ENCODE measurements at regions not wholly inside any gene's neighbourhood (a gene's known extent, or its start where the extent isn't known, plus 50 kb on each side); places are given as distances from the start of the nearest gene placed in this dataset.

- TF ChIP-seq RXRA (IDR thresholded peaks at IDR 0.05) (no peak), GABPA (IDR thresholded peaks at IDR 0.05 in 1 of 2, conservative IDR thresholded peaks at IDR 0.05 in 1 of 2) (no peak), FOXA1 (IDR thresholded peaks at IDR 0.05) (no peak)
Measured at GRCh38 chr20:52675375-52675774, 296.8 kb upstream of the TSHZ2 start (continued).

- no peaks in the 10 kb centered on the region for H3K27me3 ChIP-seq (ENCODE audit: control insufficient read depth in 4 of 4, insufficient read depth in 4 of 4, low read length in 3 of 4)
- no peaks in the 10 kb centered on the region for H3K4me1 ChIP-seq (ENCODE audit: control insufficient read depth in 4 of 4, insufficient read depth in 4 of 4, low read length in 3 of 4)
- 87% methylated on average over 3 of the region's 3 CpGs for WGBS
- H3K27ac ChIP-seq (ENCODE audit: low read depth in 1 of 2, low read length in 2 of 2) = no peak overlapping the region
- H3K36me3 ChIP-seq (ENCODE audit: control insufficient read depth in 4 of 4, insufficient read depth in 3 of 4, low read depth in 1 of 4, low read length in 3 of 4) = no peaks in the 10 kb centered on the region
- DNase-seq (ENCODE audit: low spot score) = no peak
- no peak for TF ChIP-seq RXRA (IDR thresholded peaks at IDR 0.05)
- TF ChIP-seq ZBTB33 (IDR thresholded peaks at IDR 0.05) = no peak
- peaks cover 0 to 2% (median 0%) of the 10 kb centered on the region in 4 donors for H3K9me3 ChIP-seq (ENCODE audit: control insufficient read depth in 4 of 4, low read length in 3 of 4)
- H3K9ac ChIP-seq (ENCODE audit: low read depth in 1 of 2, low read length in 2 of 2) = no peak overlapping the region
- no peak overlapping the region for H3K4me3 ChIP-seq (ENCODE audit: low read depth in 1 of 3, low read length in 3 of 3)
Measured at GRCh38 chr20:52668626-52669025, 303.5 kb upstream of the TSHZ2 start.

GRCh38 chr20:52667358-52667757 lies 304.8 kb upstream of the TSHZ2 start:
- no peak overlapping the region for H3K9ac ChIP-seq (ENCODE audit: low read depth in 1 of 2, low read length in 2 of 2)
- H3K36me3 ChIP-seq (ENCODE audit: control insufficient read depth in 4 of 4, insufficient read depth in 3 of 4, low read depth in 1 of 4, low read length in 3 of 4) = no peaks in the 10 kb centered on the region
- no peak overlapping the region for H3K27ac ChIP-seq (ENCODE audit: low read depth in 1 of 2, low read length in 2 of 2)
- no peak for TF ChIP-seq GABPA (IDR thresholded peaks at IDR 0.05 in 1 of 2, conservative IDR thresholded peaks at IDR 0.05 in 1 of 2)
- H3K9me3 ChIP-seq (ENCODE audit: control insufficient read depth in 4 of 4, low read length in 3 of 4) = peaks cover 0 to 2% (median 0%) of the 10 kb centered on the region in 4 donors
- DNase-seq (ENCODE audit: low spot score) = no peak
- no peaks in the 10 kb centered on the region for H3K27me3 ChIP-seq (ENCODE audit: control insufficient read depth in 4 of 4, insufficient read depth in 4 of 4, low read length in 3 of 4)
- no peaks in the 10 kb centered on the region for H3K4me1 ChIP-seq (ENCODE audit: control insufficient read depth in 4 of 4, insufficient read depth in 4 of 4, low read length in 3 of 4)
- H3K4me3 ChIP-seq (ENCODE audit: low read depth in 1 of 3, low read length in 3 of 3) = no peak overlapping the region
- WGBS = 94% methylated on average over 5 of the region's 5 CpGs

- Histone ChIP-seq H3K4me1 (ENCODE audit: control insufficient read depth in 4 of 4, insufficient read depth in 4 of 4, low read length in 3 of 4) (no peaks in the 10 kb centered on the region), H3K4me3 (ENCODE audit: low read depth in 1 of 3, low read length in 3 of 3) (no peak overlapping the region), H3K36me3 (ENCODE audit: control insufficient read depth in 4 of 4, insufficient read depth in 3 of 4, low read depth in 1 of 4, low read length in 3 of 4) (no peaks in the 10 kb centered on the region), H3K27ac (ENCODE audit: low read depth in 1 of 2, low read length in 2 of 2) (no peak overlapping the region), H3K9ac (ENCODE audit: low read depth in 1 of 2, low read length in 2 of 2) (no peak overlapping the region), H3K27me3 (ENCODE audit: control insufficient read depth in 4 of 4, insufficient read depth in 4 of 4, low read length in 3 of 4) (no peaks in the 10 kb centered on the region), H3K9me3 (ENCODE audit: control insufficient read depth in 4 of 4, low read length in 3 of 4) (peaks cover 0 to 2% (median 0%) of the 10 kb centered on the region in 4 donors)
- 87% methylated on average over 1 of the region's 1 CpG for WGBS
- no peak for TF ChIP-seq FOXA1 (IDR thresholded peaks at IDR 0.05)
- TF ChIP-seq HNF4G (IDR thresholded peaks at IDR 0.05) = no peak
- TF ChIP-seq RXRA (IDR thresholded peaks at IDR 0.05) = no peak
- TF ChIP-seq JUND (IDR thresholded peaks at IDR 0.05) = no peak
- no peak for TF ChIP-seq YY1 (IDR thresholded peaks at IDR 0.05)
- no peak for TF ChIP-seq HNF4A (conservative IDR thresholded peaks at IDR 0.05)
- no peak for TF ChIP-seq ZBTB33 (IDR thresholded peaks at IDR 0.05)
- TF ChIP-seq RAD21 (IDR thresholded peaks at IDR 0.05) = no peak
- no peak for TF ChIP-seq REST (IDR thresholded peaks at IDR 0.05)
- DNase-seq (ENCODE audit: low spot score) = no peak
Measured at GRCh38 chr20:52665441-52665840, 306.7 kb upstream of the TSHZ2 start.
